C4-2B (cell line): ENCODE measurements at regions not wholly inside any gene's neighbourhood (a gene's known extent, or its start where the extent isn't known, plus 50 kb on each side); places are given as distances from the start of the nearest gene placed in this dataset.

Source experiments
- H3K27ac ChIP-seq: fragments of 450-650 bp; 2 replicates; pipeline ENCODE4 v1.5.1; 2017
- CTCF ChIP-seq: fragments of 450-650 bp; conservative IDR thresholded peaks from 2 replicates; pipeline ENCODE4 v1.5.1; 2017; ENCODE audit warnings: mild to moderate bottlenecking
- ZFX ChIP-seq: fragments of 450-650 bp; IDR thresholded peaks from 2 replicates; pipeline ENCODE4 v1.6.1; 2017

GRCh38 chr10:120736377-120736776, 114.8 kb upstream of the WDR11 start:
- TF ChIP-seq ZFX (no peak), CTCF (no peak)
- H3K27ac ChIP-seq, result no peak overlapping the region

- H3K27ac ChIP-seq, result no peak overlapping the region
- no peak for TF ChIP-seq ZFX
Observed at GRCh38 chr10:120738658-120739057, 112.5 kb upstream of the WDR11 start.

- H3K27ac ChIP-seq, result no peak overlapping the region
- TF ChIP-seq CTCF (no peak), ZFX (no peak)
Observed at GRCh38 chr10:120741396-120741795, 109.8 kb upstream of the WDR11 start.

GRCh38 chr10:120742373-120742772, 108.8 kb upstream of the WDR11 start:
- TF ChIP-seq ZFX (no peak), CTCF (no peak)
- H3K27ac ChIP-seq, result no peak overlapping the region

- TF ChIP-seq ZFX, result 0 out of 2 replicates have a peak, but pooled peaks have one; percentile 8
- TF ChIP-seq CTCF, result no peak
- H3K27ac ChIP-seq, result no peak overlapping the region
Observed at GRCh38 chr10:120744040-120744439, 107.1 kb upstream of the WDR11 start.

- TF ChIP-seq ZFX (no peak), CTCF (no peak)
- no peak overlapping the region for H3K27ac ChIP-seq
Observed at GRCh38 chr10:120746001-120746777, 105.0 kb upstream of the WDR11 start.

GRCh38 chr10:120748519-120748918, 102.6 kb upstream of the WDR11 start:
- TF ChIP-seq CTCF, result no peak
- TF ChIP-seq ZFX, result no peak

GRCh38 chr10:120749072-120749471, 102.1 kb upstream of the WDR11 start:
- H3K27ac ChIP-seq, result no peak overlapping the region
- TF ChIP-seq CTCF, result no peak
- no peak for TF ChIP-seq ZFX

More at GRCh38 chr10:120748519-120748918, 102.6 kb upstream of the WDR11 start:
- no peak overlapping the region for H3K27ac ChIP-seq
